WTC11 (cell line): ENCODE measurements at regions not wholly inside any gene's neighbourhood (a gene's known extent, or its start where the extent isn't known, plus 50 kb on each side); places are given as distances from the start of the nearest gene placed in this dataset.

Experiments
- ATAC-seq: fragments of 200-7000 bp; cut with Tn5 transposase; 2 replicates; pipeline ENCODE4 v1.10.0; 2021; ENCODE audit warnings: mild to moderate bottlenecking, moderate library complexity
- CTCF ChIA-PET: fragments of 300-600 bp; sonication (Branson Sonifier 250); formaldehyde crosslinking; loops from one replicate; lab custom pipeline; 2021; ENCODE audit warnings: antibody characterized with exemption; lab: Charles Lee
- POLR2A ChIA-PET: fragments of 350-600 bp; sonication (Branson Sonifier 250); formaldehyde crosslinking; loops from one replicate; lab custom pipeline; 2021; ENCODE audit warnings: antibody characterized with exemption; lab: Charles Lee
- DNase-seq: peaks from one replicate; pipeline ENCODE4 v3.0.0; 2021; ENCODE audit warnings: low spot score
- H3K27ac Mint-ChIP-seq: 2 replicates; pipeline ENCODE4 v1.8.0; 2021; ENCODE audit warnings: mixed read lengths
- H3K27me3 Mint-ChIP-seq: 2 replicates; pipeline ENCODE4 v1.8.0; 2021; ENCODE audit warnings: low read depth, mild to moderate bottlenecking, moderate library complexity, mixed read lengths
- H3K36me3 Mint-ChIP-seq: 2 replicates; pipeline ENCODE4 v1.8.0; 2021; ENCODE audit warnings: mixed read lengths
- H3K4me1 Mint-ChIP-seq: 2 replicates; pipeline ENCODE4 v1.8.0; 2022; ENCODE audit warnings: mixed read lengths
- H3K4me3 Mint-ChIP-seq: 2 replicates; pipeline ENCODE4 v1.8.0; 2021; ENCODE audit warnings: mild to moderate bottlenecking, moderate library complexity, mixed read lengths
- H3K9me3 Mint-ChIP-seq: 2 replicates; pipeline ENCODE4 v1.8.0; 2021; ENCODE audit warnings: mixed read lengths
- ZNF219 ChIP-seq: sonication (generic); formaldehyde crosslinking; IDR thresholded peaks from 2 replicates; pipeline ENCODE4 v1.8.0; 2023; ENCODE audit warnings: missing genetic modification reagents, mild to moderate bottlenecking, borderline replicate concordance
- ZNF263 ChIP-seq: sonication (generic); formaldehyde crosslinking; IDR thresholded peaks from 2 replicates; pipeline ENCODE4 v1.8.1; 2022; ENCODE audit warnings: low read depth, mild to moderate bottlenecking, moderate library complexity, missing genetic modification reagents
- ZNF396 ChIP-seq: fragments of 250-450 bp; sonication (Bioruptor Pico); IDR thresholded peaks from 2 replicates; pipeline ENCODE4 v1.8.0; 2021; ENCODE audit warnings: mild to moderate bottlenecking, moderate library complexity, borderline replicate concordance
- TF ChIP-seq, protein P1 (sequence below): sonication (generic); formaldehyde crosslinking; IDR thresholded peaks from 2 replicates; pipeline ENCODE4 v1.8.1; 2023; ENCODE audit warnings: mild to moderate bottlenecking, missing genetic modification reagents
- TF ChIP-seq, protein P2 (sequence below): sonication (generic); formaldehyde crosslinking; IDR thresholded peaks from 2 replicates; pipeline ENCODE4 v1.8.0; 2022; ENCODE audit warnings: mild to moderate bottlenecking, missing genetic modification reagents
- TF ChIP-seq, protein P3 (sequence below): sonication (generic); formaldehyde crosslinking; IDR thresholded peaks from 2 replicates; pipeline ENCODE4 v1.8.1; 2022; ENCODE audit warnings: missing genetic modification reagents, borderline replicate concordance
- TF ChIP-seq, protein P4 (sequence below): fragments of 200-600 bp; IDR thresholded peaks from 2 replicates; pipeline ENCODE4 v1.8.0; 2022; ENCODE audit warnings: antibody characterized with exemption
- TF ChIP-seq, protein P5 (sequence below): sonication (generic); formaldehyde crosslinking; IDR thresholded peaks from 2 replicates; pipeline ENCODE4 v1.8.0; 2023; ENCODE audit warnings: mild to moderate bottlenecking, missing genetic modification reagents
- TF ChIP-seq, protein P6 (sequence below): fragments of 250-450 bp; sonication (Bioruptor Pico); IDR thresholded peaks from 2 replicates; pipeline ENCODE4 v2.1.2; 2022; ENCODE audit warnings: mild to moderate bottlenecking, moderate library complexity
- TF ChIP-seq, protein P7 (sequence below): sonication (generic); formaldehyde crosslinking; IDR thresholded peaks from 2 replicates; pipeline ENCODE4 v1.8.0; 2023; ENCODE audit warnings: missing genetic modification reagents

DNA sequence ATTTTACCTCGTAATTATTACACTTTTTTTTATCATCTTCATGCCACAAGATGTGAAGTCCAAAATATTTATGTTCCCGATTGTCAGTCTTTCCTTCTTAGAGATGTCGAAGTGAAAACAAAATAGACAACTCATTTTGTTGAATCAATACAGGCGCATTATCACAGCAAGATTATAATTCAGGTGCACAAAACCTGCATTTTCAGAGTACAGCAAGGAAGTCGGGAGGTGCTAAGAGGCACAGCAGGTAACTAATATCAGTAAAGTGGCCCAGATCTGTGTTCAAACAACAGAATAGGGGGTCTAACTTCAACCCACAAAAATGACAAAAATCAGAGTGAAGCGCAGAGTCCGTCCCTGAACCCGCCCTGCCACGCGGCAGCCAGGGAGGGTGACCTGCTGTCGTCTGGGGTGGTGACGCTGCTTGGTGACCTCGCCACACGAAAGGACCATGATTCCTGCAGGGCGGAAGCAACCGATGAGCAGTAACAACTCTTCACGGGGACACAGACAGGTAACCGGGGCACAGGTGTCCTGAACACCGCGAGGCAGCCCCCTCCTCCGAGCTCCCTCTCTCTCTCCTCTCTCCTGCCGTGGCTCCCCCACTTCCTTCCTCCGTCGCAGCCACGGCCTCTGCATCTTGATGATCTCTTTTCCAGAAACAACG is 50.9 kb upstream of the SPACA7 start (continued):
- TF ChIP-seq ZNF219 (CRISPR knock-in tag) (no peak), ZNF263 (CRISPR knock-in tag) (no peak), ZNF396 (no peak)
- TF ChIP-seq, protein P1, sequence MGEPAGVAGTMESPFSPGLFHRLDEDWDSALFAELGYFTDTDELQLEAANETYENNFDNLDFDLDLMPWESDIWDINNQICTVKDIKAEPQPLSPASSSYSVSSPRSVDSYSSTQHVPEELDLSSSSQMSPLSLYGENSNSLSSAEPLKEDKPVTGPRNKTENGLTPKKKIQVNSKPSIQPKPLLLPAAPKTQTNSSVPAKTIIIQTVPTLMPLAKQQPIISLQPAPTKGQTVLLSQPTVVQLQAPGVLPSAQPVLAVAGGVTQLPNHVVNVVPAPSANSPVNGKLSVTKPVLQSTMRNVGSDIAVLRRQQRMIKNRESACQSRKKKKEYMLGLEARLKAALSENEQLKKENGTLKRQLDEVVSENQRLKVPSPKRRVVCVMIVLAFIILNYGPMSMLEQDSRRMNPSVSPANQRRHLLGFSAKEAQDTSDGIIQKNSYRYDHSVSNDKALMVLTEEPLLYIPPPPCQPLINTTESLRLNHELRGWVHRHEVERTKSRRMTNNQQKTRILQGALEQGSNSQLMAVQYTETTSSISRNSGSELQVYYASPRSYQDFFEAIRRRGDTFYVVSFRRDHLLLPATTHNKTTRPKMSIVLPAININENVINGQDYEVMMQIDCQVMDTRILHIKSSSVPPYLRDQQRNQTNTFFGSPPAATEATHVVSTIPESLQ = no peak
- TF ChIP-seq, protein P2, sequence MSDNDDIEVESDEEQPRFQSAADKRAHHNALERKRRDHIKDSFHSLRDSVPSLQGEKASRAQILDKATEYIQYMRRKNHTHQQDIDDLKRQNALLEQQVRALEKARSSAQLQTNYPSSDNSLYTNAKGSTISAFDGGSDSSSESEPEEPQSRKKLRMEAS = no peak
- TF ChIP-seq, protein P3, sequence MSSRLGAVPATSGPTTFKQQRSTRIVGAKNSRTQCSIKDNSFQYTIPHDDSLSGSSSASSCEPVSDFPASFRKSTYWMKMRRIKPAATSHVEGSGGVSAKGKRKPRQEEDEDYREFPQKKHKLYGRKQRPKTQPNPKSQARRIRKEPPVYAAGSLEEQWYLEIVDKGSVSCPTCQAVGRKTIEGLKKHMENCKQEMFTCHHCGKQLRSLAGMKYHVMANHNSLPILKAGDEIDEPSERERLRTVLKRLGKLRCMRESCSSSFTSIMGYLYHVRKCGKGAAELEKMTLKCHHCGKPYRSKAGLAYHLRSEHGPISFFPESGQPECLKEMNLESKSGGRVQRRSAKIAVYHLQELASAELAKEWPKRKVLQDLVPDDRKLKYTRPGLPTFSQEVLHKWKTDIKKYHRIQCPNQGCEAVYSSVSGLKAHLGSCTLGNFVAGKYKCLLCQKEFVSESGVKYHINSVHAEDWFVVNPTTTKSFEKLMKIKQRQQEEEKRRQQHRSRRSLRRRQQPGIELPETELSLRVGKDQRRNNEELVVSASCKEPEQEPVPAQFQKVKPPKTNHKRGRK (CRISPR knock-in tag) = no peak
- TF ChIP-seq, protein P4, sequence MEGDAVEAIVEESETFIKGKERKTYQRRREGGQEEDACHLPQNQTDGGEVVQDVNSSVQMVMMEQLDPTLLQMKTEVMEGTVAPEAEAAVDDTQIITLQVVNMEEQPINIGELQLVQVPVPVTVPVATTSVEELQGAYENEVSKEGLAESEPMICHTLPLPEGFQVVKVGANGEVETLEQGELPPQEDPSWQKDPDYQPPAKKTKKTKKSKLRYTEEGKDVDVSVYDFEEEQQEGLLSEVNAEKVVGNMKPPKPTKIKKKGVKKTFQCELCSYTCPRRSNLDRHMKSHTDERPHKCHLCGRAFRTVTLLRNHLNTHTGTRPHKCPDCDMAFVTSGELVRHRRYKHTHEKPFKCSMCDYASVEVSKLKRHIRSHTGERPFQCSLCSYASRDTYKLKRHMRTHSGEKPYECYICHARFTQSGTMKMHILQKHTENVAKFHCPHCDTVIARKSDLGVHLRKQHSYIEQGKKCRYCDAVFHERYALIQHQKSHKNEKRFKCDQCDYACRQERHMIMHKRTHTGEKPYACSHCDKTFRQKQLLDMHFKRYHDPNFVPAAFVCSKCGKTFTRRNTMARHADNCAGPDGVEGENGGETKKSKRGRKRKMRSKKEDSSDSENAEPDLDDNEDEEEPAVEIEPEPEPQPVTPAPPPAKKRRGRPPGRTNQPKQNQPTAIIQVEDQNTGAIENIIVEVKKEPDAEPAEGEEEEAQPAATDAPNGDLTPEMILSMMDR = no peak
- TF ChIP-seq, protein P5, sequence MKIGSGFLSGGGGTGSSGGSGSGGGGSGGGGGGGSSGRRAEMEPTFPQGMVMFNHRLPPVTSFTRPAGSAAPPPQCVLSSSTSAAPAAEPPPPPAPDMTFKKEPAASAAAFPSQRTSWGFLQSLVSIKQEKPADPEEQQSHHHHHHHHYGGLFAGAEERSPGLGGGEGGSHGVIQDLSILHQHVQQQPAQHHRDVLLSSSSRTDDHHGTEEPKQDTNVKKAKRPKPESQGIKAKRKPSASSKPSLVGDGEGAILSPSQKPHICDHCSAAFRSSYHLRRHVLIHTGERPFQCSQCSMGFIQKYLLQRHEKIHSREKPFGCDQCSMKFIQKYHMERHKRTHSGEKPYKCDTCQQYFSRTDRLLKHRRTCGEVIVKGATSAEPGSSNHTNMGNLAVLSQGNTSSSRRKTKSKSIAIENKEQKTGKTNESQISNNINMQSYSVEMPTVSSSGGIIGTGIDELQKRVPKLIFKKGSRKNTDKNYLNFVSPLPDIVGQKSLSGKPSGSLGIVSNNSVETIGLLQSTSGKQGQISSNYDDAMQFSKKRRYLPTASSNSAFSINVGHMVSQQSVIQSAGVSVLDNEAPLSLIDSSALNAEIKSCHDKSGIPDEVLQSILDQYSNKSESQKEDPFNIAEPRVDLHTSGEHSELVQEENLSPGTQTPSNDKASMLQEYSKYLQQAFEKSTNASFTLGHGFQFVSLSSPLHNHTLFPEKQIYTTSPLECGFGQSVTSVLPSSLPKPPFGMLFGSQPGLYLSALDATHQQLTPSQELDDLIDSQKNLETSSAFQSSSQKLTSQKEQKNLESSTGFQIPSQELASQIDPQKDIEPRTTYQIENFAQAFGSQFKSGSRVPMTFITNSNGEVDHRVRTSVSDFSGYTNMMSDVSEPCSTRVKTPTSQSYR = no peak
- TF ChIP-seq, protein P6, sequence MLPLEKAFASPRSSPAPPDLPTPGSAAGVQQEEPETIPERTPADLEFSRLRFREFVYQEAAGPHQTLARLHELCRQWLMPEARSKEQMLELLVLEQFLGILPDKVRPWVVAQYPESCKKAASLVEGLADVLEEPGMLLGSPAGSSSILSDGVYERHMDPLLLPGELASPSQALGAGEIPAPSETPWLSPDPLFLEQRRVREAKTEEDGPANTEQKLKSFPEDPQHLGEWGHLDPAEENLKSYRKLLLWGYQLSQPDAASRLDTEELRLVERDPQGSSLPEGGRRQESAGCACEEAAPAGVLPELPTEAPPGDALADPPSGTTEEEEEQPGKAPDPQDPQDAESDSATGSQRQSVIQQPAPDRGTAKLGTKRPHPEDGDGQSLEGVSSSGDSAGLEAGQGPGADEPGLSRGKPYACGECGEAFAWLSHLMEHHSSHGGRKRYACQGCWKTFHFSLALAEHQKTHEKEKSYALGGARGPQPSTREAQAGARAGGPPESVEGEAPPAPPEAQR (CRISPR knock-in tag) = no peak

DNA sequence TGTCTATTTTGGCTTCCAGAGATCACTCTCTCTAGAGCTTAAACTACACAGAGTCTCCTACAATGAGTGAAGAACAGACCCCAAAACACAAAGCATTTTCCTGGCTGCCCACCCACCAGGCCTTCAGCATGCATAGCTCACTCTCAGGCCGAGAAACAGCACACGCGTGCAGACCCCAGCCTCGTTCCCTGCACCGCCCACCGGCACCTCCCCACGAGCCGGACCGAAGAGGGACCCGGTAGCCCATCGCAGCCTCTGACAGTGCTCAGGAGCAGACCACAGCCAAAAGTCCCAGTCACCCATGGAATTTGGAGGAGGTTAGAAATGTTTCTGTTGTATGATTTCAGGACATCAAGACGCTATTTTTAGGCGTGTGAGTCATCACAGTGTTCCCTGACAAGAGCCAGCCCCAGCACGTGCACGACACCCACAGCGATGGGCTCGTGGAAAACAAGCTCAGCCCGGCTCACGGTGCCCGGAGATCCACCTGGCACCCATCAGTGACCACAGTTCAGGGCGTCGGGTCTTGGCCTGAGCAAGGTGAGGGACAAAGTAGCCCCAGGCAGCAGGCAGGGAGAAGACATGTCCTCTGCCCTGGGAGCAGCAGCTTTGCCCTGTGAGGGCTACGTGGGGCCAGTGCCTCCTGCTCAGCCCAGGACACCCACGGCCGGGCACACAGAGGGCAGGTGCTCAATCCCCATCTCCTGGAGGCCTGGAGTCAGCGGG is 50.1 kb upstream of the SPACA7 start:
- ATAC-seq (no peak), DNase-seq (no peak)
- no peak overlapping the region for H3K27ac Mint-ChIP-seq
- H3K9me3 Mint-ChIP-seq = no peaks in the 10 kb centered on the region
- no peaks in the 10 kb centered on the region for H3K36me3 Mint-ChIP-seq
- TF ChIP-seq, protein P7, sequence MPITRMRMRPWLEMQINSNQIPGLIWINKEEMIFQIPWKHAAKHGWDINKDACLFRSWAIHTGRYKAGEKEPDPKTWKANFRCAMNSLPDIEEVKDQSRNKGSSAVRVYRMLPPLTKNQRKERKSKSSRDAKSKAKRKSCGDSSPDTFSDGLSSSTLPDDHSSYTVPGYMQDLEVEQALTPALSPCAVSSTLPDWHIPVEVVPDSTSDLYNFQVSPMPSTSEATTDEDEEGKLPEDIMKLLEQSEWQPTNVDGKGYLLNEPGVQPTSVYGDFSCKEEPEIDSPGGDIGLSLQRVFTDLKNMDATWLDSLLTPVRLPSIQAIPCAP = no peak
- H3K4me3 Mint-ChIP-seq = no peak overlapping the region
- peaks cover 42% of the 10 kb centered on the region for H3K27me3 Mint-ChIP-seq
- H3K4me1 Mint-ChIP-seq = peaks cover 9% of the 10 kb centered on the region
- ChIA-PET CTCF (no interaction called here), POLR2A (no interaction called here)
